GM06990 (cell line): ENCODE measurements at regions not wholly inside any gene's neighbourhood (a gene's known extent, or its start where the extent isn't known, plus 50 kb on each side); places are given as distances from the start of the nearest gene placed in this dataset.

Source experiments
- DNase-seq: peaks from one replicate; pipeline ENCODE4 v3.0.0-alpha.2; 2011; ENCODE audit not compliant: insufficient read length; ENCODE audit errors: extremely low read depth
- H3K27me3 ChIP-seq: replicated peaks from 2 replicates; pipeline ENCODE4 v1.6.0; 2011; ENCODE audit warnings: low read length; ENCODE audit not compliant: control insufficient read depth, insufficient read depth
- H3K36me3 ChIP-seq: 2 replicates; pipeline ENCODE4 v1.5.1; 2011; ENCODE audit warnings: low read length; ENCODE audit not compliant: control insufficient read depth, insufficient read depth
- H3K4me3 ChIP-seq: replicated peaks from 2 replicates; pipeline ENCODE4 v1.5.1; 2011; ENCODE audit warnings: low read depth, mild to moderate bottlenecking, control low read depth, low read length
- CTCF ChIP-seq: IDR thresholded peaks from 2 replicates; pipeline ENCODE4 v1.5.1; 2011; ENCODE audit warnings: low read length, control low read depth, mild to moderate bottlenecking, inconsistent platforms; ENCODE audit not compliant: insufficient read depth, poor library complexity, severe bottlenecking

DNA sequence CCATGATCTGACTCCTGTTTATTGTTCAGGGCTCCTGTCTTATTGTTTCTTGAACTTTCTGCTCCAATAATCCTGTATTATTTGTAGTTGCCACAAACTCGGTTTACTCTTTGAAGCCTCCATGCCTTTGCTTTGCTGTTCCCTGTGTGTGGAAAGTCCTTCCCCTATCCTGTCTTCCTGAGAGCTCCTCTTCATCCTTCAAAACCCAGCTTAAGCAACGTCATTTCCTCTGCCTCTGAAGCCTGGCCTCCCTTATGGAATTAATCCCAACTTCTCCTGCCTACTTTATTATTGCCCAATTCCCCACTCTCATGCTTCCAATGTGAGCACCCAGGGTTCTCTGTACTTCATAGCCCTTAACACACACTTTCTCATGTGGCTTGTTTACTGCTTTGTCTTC lies 766.2 kb downstream of the MED13L start:
- Histone ChIP-seq H3K27me3 (no peaks in the 10 kb centered on the region), H3K4me3 (no peak overlapping the region)
- no peak for TF ChIP-seq CTCF

DNA sequence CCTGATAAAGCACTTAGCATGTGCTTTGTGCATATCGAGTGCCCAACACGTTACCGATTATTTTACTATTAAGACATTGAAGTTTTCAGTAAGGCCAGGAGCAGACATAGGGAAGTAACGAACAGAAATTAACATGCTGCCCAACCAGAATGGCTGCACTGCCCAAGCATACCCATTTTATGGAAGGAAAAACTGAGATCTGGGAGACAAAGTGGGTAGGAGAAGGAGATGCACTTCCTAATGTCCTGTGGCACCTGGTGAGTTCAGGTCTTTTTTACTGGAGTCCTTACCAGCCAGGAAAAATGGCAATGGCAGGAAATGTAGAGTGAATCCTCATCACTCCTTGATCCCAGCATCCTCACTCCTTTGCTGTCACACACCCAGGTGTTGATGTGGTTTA lies 768.5 kb downstream of the MED13L start:
- Histone ChIP-seq H3K27me3 (no peaks in the 10 kb centered on the region), H3K36me3 (no peaks in the 10 kb centered on the region), H3K4me3 (no peak overlapping the region)
- DNase-seq = no peak
- TF ChIP-seq CTCF = no peak

More for the DNA sequence above, 766.2 kb downstream of the MED13L start:
- H3K36me3 ChIP-seq = no peaks in the 10 kb centered on the region
- no peak for DNase-seq

GRCh38 chr12:115507951-115508722 lies 769.4 kb downstream of the MED13L start:
- H3K4me3 ChIP-seq = no peak overlapping the region
- no peaks in the 10 kb centered on the region for H3K36me3 ChIP-seq
- no peaks in the 10 kb centered on the region for H3K27me3 ChIP-seq
- no peak for DNase-seq
- no peak for TF ChIP-seq CTCF

DNA sequence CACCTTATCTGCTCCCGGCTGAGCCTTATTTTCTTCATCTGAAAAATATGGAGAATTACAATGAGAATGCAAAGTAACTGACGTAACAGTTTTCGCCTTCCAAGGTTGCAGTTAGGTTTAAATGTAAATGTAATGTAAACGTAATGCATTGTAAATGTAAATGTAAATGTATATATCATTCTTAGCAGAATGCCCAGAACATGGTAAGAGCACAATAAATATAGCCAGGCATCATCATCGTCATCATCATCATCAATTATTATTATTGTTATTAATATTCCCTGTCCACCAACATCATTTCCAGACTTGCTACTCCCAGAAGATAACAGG lies 770.0 kb downstream of the MED13L start:
- no peak for DNase-seq
- no peak overlapping the region for H3K4me3 ChIP-seq
- no peak for TF ChIP-seq CTCF
- H3K36me3 ChIP-seq = no peaks in the 10 kb centered on the region
- H3K27me3 ChIP-seq = no peaks in the 10 kb centered on the region

- no peak overlapping the region for H3K4me3 ChIP-seq
- H3K36me3 ChIP-seq = no peaks in the 10 kb centered on the region
- TF ChIP-seq CTCF = no peak
- H3K27me3 ChIP-seq = no peaks in the 10 kb centered on the region
- DNase-seq = no peak
These were observed 770.5 kb downstream of the MED13L start for GRCh38 chr12:115506822-115507559.
